ENCODE measurements at regions not wholly inside any gene's neighbourhood (a gene's known extent, or its start where the extent isn't known, plus 50 kb on each side); places are given as distances from the start of the nearest gene placed in this dataset.

DNA sequence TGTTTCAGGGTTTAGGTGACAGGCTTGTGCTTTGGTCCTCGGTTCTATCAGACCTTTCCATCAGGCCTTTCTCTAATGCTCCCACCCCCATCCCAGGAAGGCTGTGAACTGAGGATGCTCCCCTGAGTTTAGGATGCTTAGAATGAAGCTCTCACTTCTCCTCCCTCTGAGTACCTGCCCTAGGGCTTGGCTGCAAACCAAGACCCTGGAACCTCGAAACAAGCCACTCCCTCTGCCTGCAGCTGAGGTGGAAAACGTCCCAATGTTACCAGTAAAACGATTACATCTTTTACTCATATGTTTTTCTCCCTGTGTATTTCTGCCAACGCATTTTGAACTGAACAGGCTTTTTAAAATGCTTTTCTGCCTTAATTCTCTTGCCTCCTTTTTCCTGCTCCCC lies 54.5 kb upstream of the BMAL1 start:
- Mint-ChIP-seq H3K4me1 (no peaks in the 10 kb centered on the region), H3K4me3 (no peak overlapping the region), H3K27ac (ENCODE audit: low read depth) (no peak overlapping the region), H3K9me3 (no peaks in the 10 kb centered on the region), H3K27me3 (no peaks in the 10 kb centered on the region), H3K36me3 (ENCODE audit: insufficient read depth) (no peaks in the 10 kb centered on the region)
- DNase-seq (ENCODE audit: low spot score in 2 of 2) (no peak), ATAC-seq (replicated peaks; ENCODE audit: extremely low read depth, poor library complexity, severe bottlenecking) (no peak)

DNA sequence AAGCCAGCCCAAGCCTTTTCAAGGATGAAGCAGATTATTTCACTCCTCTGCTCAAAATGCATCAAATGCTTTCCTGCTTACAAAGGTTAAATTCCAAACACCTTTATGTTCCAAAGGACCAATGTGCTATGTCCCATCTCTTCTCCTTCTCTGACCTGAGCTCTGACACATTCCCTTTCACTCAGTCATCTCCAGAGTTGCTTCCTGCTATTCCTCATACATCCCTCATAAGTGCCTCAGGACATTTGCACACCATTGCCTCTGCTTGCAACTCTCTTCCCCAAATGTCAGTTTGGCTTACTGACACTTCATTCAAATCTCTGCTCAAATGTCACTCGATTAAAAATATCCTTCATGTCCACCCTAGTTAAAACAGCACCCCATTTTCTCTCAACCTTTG lies 53.3 kb upstream of the BMAL1 start:
- no peak overlapping the region for H3K4me3 Mint-ChIP-seq

DNA sequence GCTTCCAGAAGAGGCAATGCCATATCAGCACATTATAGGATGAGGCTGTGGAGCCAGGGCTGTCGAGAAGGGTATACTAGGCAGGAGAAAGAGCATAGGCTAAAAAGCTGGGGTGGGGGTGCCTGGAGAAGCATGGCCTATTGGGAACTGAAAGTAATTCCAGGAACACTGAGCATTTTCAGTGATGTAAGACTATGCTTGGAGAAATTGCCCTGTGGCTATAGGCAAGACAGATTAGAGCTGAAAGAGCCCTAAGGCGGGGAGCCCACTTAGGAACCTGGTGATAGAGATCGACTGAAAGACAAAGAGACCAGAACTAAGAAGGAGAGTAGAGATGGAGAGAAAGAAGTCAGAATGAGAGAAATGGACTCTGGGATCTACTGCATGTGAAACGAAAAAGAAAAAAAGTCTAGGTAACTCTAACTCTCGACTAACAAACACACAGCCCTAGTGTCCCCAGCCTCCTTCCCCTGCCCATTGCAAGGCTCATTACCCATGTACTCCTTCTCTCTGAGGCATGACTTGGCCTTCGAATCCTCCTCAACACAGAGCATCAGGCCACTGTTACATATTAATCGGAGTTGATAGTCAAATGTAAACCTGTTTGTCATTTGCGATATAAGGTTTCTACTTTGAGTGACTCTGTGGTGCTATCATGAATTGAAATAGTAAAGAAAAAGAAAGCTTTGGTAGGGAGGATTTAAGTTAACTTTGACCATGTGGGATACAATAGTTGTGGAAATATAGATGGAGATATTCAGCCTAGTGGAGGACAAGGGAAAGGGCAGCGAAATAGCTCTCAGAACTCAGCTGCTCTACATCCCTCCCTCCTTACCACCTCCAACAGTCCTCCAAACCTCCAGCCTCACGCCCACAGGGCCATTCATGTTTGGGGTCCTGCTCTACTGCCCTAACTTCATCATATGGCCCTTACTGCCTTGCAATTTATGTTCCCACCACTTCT lies 52.3 kb upstream of the BMAL1 start:
- H3K27me3 Mint-ChIP-seq, result no peaks in the 10 kb centered on the region
- DNase-seq (ENCODE audit: low spot score in 2 of 2) (no peak), ATAC-seq (replicated peaks; ENCODE audit: extremely low read depth, poor library complexity, severe bottlenecking) (no peak)
- H3K4me1 Mint-ChIP-seq, result no peaks in the 10 kb centered on the region
- no peak overlapping the region for H3K4me3 Mint-ChIP-seq
- H3K9me3 Mint-ChIP-seq, result no peaks in the 10 kb centered on the region
- H3K36me3 Mint-ChIP-seq (ENCODE audit: insufficient read depth), result no peaks in the 10 kb centered on the region
- H3K27ac Mint-ChIP-seq (ENCODE audit: low read depth), result no peak overlapping the region

More for the DNA sequence above, 53.3 kb upstream of the BMAL1 start:
- ATAC-seq (replicated peaks; ENCODE audit: extremely low read depth, poor library complexity, severe bottlenecking) (no peak), DNase-seq (ENCODE audit: low spot score in 2 of 2) (no peak)
- no peaks in the 10 kb centered on the region for H3K4me1 Mint-ChIP-seq
- no peak overlapping the region for H3K27ac Mint-ChIP-seq (ENCODE audit: low read depth)
- H3K9me3 Mint-ChIP-seq, result no peaks in the 10 kb centered on the region
- H3K36me3 Mint-ChIP-seq (ENCODE audit: insufficient read depth), result no peaks in the 10 kb centered on the region
- H3K27me3 Mint-ChIP-seq, result no peaks in the 10 kb centered on the region

DNA sequence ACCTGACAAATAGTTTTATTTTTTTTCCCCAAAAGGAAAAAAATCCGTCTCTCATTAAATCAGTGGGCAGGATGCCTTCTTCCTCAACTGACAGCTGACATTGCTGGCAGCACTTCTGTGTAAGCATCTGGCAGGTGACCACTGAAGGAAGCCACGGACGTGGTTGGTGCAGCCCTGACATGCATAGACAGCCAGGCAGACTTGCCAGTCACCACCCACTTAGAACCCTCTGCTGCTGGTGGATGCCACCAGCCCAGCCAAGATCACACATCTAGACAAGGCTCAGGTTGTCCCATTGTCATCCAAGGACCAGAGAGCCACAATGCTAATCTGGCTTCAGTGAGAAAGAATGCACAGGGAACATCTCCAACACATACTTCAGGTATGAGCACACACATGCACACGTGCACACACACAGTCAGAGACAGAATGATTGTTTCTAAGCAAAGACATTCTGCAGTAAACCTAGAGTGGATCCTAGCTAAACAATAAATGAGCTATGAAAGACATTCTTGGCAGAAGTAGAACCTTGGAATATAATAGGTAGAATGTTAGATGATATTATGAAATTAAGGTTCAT lies 49.8 kb upstream of the BMAL1 start:
- H3K4me3 Mint-ChIP-seq, result no peak overlapping the region
- DNase-seq (ENCODE audit: low spot score in 2 of 2) (no peak), ATAC-seq (replicated peaks; ENCODE audit: extremely low read depth, poor library complexity, severe bottlenecking) (no peak)
- no peaks in the 10 kb centered on the region for H3K36me3 Mint-ChIP-seq (ENCODE audit: insufficient read depth)
- no peaks in the 10 kb centered on the region for H3K4me1 Mint-ChIP-seq
- no peaks in the 10 kb centered on the region for H3K9me3 Mint-ChIP-seq
- no peaks in the 10 kb centered on the region for H3K27me3 Mint-ChIP-seq
- no peak overlapping the region for H3K27ac Mint-ChIP-seq (ENCODE audit: low read depth)
